ENCODE measurements at regions not wholly inside any gene's neighbourhood (a gene's known extent, or its start where the extent isn't known, plus 50 kb on each side); places are given as distances from the start of the nearest gene placed in this dataset.
"Not testable (repeated sequence)": the region's sequence is repeated elsewhere in the genome, so short reads cannot be mapped to it uniquely, and the experiment has no call there.

DNA sequence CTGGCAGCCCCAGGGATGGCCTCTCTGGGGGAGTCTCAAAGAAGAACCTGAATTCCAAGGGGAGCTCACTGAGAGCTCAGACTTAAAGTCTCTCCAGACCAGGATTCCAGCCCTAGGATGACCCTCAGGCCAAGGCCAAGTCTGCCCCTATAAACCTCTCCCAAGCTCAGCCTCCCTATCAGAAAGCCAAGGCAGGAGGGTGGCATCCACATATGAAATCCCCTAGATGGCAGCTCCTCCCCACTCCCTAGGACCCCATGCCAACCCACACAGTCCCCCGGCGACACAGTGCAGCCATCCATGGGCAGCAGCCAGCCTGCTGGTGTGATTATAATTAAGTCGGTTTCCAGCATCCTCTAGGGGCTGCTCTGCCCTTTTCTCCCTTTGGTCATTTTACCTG lies 269.9 kb downstream of the CDK5RAP2 start:
- no peak for DNase-seq (ENCODE audit: extremely low read depth, low read depth)
- TF ChIP-seq, protein P1, sequence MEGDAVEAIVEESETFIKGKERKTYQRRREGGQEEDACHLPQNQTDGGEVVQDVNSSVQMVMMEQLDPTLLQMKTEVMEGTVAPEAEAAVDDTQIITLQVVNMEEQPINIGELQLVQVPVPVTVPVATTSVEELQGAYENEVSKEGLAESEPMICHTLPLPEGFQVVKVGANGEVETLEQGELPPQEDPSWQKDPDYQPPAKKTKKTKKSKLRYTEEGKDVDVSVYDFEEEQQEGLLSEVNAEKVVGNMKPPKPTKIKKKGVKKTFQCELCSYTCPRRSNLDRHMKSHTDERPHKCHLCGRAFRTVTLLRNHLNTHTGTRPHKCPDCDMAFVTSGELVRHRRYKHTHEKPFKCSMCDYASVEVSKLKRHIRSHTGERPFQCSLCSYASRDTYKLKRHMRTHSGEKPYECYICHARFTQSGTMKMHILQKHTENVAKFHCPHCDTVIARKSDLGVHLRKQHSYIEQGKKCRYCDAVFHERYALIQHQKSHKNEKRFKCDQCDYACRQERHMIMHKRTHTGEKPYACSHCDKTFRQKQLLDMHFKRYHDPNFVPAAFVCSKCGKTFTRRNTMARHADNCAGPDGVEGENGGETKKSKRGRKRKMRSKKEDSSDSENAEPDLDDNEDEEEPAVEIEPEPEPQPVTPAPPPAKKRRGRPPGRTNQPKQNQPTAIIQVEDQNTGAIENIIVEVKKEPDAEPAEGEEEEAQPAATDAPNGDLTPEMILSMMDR (IDR thresholded peaks at IDR 0.05; ENCODE audit: low read depth, low read length), result no peak

DNA sequence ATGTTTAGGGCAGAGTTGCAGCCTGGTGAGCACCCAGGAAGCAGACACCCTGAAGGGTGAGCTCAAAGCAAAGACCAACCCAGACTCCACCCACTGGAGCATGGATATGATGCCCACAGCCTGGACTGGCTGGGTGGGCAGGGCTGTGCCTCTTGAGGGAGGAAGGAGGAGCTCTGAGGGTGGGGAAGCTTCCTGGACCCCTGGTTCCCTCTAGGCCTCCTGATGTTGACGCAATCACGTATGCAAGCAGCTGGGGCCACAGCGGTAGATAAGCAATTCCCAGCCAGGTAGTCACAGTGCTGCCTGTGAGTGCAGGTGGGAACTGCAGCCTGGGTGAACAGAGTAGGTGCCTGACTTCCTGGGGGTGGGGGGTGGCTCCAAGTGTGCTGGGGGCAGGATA lies 271.5 kb downstream of the CDK5RAP2 start:
- DNase-seq (ENCODE audit: extremely low read depth, low read depth), result no peak
- TF ChIP-seq, protein P1 (IDR thresholded peaks at IDR 0.05; ENCODE audit: low read depth, low read length), result no peak

- TF ChIP-seq, protein P1 (IDR thresholded peaks at IDR 0.05; ENCODE audit: low read depth, low read length), result no peak
- DNase-seq (ENCODE audit: extremely low read depth, low read depth), result no peak
Observed at GRCh38 chr9:120307599-120307998, 272.4 kb downstream of the CDK5RAP2 start.

DNA sequence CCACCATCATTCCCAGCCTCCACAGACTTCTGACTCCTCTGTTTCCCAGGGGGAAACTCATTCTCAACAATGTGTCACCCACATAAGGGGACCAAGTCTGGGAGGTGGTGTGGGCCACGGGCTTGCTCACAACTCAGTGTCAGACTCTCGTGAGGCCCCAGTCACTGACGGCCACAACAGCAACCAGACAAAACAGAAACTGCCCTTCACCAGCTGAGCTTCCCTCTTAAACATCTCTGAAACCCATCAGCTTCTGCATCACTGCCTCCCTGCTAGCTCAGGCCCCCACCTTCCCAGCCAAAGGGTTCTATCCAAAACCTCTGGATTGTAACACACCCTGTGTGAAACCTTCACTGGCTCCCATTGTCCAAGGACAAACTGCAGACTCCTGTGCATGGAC lies 273.4 kb downstream of the CDK5RAP2 start:
- TF ChIP-seq, protein P1 (IDR thresholded peaks at IDR 0.05; ENCODE audit: low read depth, low read length), result no peak
- no peak for DNase-seq (ENCODE audit: extremely low read depth, low read depth)

DNA sequence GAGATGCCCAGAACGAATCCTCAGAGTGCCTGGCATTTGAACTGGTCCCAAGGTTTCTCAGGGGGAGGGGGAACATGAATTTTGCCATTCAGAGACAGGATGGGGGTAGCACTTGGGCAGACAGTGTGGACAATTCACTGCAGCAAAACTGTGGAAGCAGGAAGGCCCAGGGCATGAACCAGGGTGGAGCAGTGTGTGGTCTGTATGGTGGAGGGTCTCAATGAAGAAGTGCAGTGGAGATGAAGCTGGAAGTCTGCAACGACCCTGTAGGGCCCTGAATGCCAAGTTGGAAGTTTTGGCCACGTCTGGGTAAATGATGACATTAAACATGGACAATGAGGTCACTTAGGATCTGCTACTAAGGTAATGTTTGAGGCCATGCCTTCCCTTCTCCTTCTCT lies 273.9 kb downstream of the CDK5RAP2 start:
- DNase-seq (ENCODE audit: extremely low read depth, low read depth), result no peak

DNA sequence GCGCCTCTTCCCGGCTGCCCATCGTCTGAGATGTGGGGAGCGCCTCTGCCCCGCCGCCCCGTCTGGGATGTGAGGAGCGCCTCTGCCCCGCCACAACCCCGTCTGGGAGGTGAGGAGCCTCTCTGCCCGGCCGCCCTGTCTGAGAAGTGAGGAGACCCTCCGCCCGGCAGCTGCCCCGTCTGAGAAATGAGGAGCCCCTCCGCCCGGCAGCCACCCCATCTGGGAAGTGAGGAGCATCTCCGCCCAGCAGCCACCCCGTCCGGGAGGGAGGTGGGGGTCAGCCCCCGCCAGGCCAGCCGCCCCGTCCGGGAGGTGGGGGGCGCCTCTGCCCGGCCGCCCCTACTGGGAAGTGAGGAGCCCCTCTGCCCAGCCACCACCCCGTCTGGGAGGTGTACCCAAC lies 275.1 kb downstream of the CDK5RAP2 start:
- DNase-seq (ENCODE audit: extremely low read depth, low read depth), result not testable (repeated sequence)

More for the DNA sequence above, 273.9 kb downstream of the CDK5RAP2 start:
- TF ChIP-seq, protein P1 (IDR thresholded peaks at IDR 0.05; ENCODE audit: low read depth, low read length), result no peak

GRCh38 chr9:120303519-120303918 lies 276.4 kb downstream of the CDK5RAP2 start:
- TF ChIP-seq, protein P1 (IDR thresholded peaks at IDR 0.05; ENCODE audit: low read depth, low read length), result no peak
- no peak for DNase-seq (ENCODE audit: extremely low read depth, low read depth)

DNA sequence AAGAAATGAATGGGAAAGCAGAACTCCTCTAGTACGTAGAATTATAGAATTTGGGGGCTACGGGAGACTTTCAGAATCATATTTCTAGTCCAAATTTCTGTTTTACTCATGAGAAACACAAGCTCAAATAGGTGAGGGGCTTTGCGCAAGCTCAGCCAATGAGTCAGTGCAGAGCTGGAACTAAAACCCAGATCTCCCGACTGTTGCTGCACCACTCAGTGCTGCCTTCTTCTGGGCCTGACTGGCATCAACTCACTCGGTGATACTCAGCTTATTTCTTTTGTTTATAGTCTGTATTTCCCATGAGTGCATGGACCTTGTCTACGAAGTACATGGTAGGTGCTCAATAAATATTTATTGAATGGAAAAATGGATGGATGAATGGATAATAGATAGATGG lies 280.2 kb downstream of the CDK5RAP2 start:
- TF ChIP-seq, protein P1 (IDR thresholded peaks at IDR 0.05; ENCODE audit: low read depth, low read length), result no peak
- no peak for DNase-seq (ENCODE audit: extremely low read depth, low read depth)
